Transverse colon (tissue), 4 donors: ENCODE measurements at regions not wholly inside any gene's neighbourhood (a gene's known extent, or its start where the extent isn't known, plus 50 kb on each side); places are given as distances from the start of the nearest gene placed in this dataset.

ENCODE experiments used
- DNase-seq: peaks from one replicate; pipeline ENCODE4 v3.0.0-alpha.2; 2019
- H3K27ac ChIP-seq, 4 donors: fragments of 200-600 bp; sonication (generic); 2 replicates each; pipeline ENCODE4 v1.5.1; 2016 to 2018; ENCODE audit warnings: inconsistent platforms in 4 of 4
- H3K27me3 ChIP-seq: fragments of 200-600 bp; sonication (generic); 2 replicates; pipeline ENCODE4 v1.5.1; 2017; ENCODE audit warnings: inconsistent platforms
- H3K36me3 ChIP-seq, 4 donors: fragments of 200-600 bp; sonication (generic); 2 replicates each; pipeline ENCODE4 v1.5.1; 2017 to 2019; ENCODE audit warnings: inconsistent platforms in 4 of 4
- H3K4me1 ChIP-seq, 4 donors: fragments of 200-600 bp; sonication (generic); 2 replicates each; pipeline ENCODE4 v1.5.1; 2017 to 2020; ENCODE audit warnings: inconsistent platforms in 4 of 4
- H3K4me3 ChIP-seq, 4 donors: fragments of 200-600 bp; sonication (generic); 1 replicate in 1 of 4; 2 replicates in 3 of 4; pipeline versions ENCODE4 v1.5.1 to v1.6.1; 2017 to 2019; ENCODE audit warnings: inconsistent platforms in 4 of 4
- H3K9me3 ChIP-seq, 2 donors: fragments of 200-600 bp; sonication (generic); 2 replicates each; pipeline ENCODE4 v1.5.1; 2017 to 2019; ENCODE audit warnings: inconsistent platforms in 2 of 2
- EP300 ChIP-seq: sonication (generic); formaldehyde crosslinking; IDR thresholded peaks from one replicate; pipeline ENCODE4 v1.6.1; 2017; ENCODE audit warnings: antibody characterized with exemption, low read depth
- POLR2A ChIP-seq: fragments of 450-650 bp; IDR thresholded peaks from one replicate; pipeline ENCODE4 v1.6.1; 2016; ENCODE audit warnings: antibody characterized with exemption, mild to moderate bottlenecking, moderate library complexity
- POLR2AphosphoS5 ChIP-seq, 3 donors: sonication (generic); formaldehyde crosslinking; IDR thresholded peaks; one replicate each; pipeline ENCODE4 v1.6.1; 2016; ENCODE audit warnings: antibody characterized with exemption in 3 of 3
- WGBS, 2 donors: methylation state at CpG; one replicate each; pipeline ENCODE4 v1.1.5; 2018; ENCODE audit warnings: low coverage in 1 of 2; 5-methylcytosine and 5-hydroxymethylcytosine counted together
- in situ Hi-C, 4 donors: fragments of 200-750 bp; cut with MboI; loops; one replicate each; pipeline versions ENCODE4 v1.15.0 to v1.15.1; 2017; ENCODE audit warnings: low sequenced_read_pairs in 3 of 4, low pct_ligation_motif_present in 1 of 4, low pct_unique_long_range_greater_than_20kb in 1 of 4
- intact Hi-C: fragments of 100-400 bp; cut with DNase I; formaldehyde crosslinking; loops from one replicate; pipeline ENCODE4 v1.15.1; 2023; ENCODE audit warnings: low total_unique reads
- TF ChIP-seq, protein P1 (sequence below), 5 experiments: fragments of 200-600 bp in 3 of 5; fragments of 450-650 bp in 2 of 5; sonication (generic) in 3 of 5; IDR thresholded peaks; 1 replicate in 2 of 5; 2 replicates in 3 of 5; pipeline ENCODE4 v1.5.1; 2016 to 2017; ENCODE audit warnings: antibody characterized with exemption in 5 of 5, inconsistent platforms in 3 of 5, mild to moderate bottlenecking in 2 of 5, moderate library complexity in 1 of 5

GRCh38 chr4:60952921-60953320, 247.2 kb upstream of the ADGRL3 start:
- Histone ChIP-seq H3K27ac (no peak overlapping the region), H3K4me1 (no peaks in the 10 kb centered on the region), H3K36me3 (no peaks in the 10 kb centered on the region), H3K4me3 (no peak overlapping the region), H3K9me3 (no peaks in the 10 kb centered on the region), H3K27me3 (no peaks in the 10 kb centered on the region)
- TF ChIP-seq POLR2A (no peak), EP300 (no peak), POLR2AphosphoS5 (IDR thresholded peaks at IDR 0.05) (no peak)
- TF ChIP-seq, protein P1, sequence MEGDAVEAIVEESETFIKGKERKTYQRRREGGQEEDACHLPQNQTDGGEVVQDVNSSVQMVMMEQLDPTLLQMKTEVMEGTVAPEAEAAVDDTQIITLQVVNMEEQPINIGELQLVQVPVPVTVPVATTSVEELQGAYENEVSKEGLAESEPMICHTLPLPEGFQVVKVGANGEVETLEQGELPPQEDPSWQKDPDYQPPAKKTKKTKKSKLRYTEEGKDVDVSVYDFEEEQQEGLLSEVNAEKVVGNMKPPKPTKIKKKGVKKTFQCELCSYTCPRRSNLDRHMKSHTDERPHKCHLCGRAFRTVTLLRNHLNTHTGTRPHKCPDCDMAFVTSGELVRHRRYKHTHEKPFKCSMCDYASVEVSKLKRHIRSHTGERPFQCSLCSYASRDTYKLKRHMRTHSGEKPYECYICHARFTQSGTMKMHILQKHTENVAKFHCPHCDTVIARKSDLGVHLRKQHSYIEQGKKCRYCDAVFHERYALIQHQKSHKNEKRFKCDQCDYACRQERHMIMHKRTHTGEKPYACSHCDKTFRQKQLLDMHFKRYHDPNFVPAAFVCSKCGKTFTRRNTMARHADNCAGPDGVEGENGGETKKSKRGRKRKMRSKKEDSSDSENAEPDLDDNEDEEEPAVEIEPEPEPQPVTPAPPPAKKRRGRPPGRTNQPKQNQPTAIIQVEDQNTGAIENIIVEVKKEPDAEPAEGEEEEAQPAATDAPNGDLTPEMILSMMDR (IDR thresholded peaks at IDR 0.05), result no peak
- WGBS, 2 donors, result 61 to 100% methylated on average over 1 to 2 of the region's 2 CpGs
- in situ Hi-C loops, result no loop called here
- intact Hi-C loops, result no loop called here
- no peak for DNase-seq

DNA sequence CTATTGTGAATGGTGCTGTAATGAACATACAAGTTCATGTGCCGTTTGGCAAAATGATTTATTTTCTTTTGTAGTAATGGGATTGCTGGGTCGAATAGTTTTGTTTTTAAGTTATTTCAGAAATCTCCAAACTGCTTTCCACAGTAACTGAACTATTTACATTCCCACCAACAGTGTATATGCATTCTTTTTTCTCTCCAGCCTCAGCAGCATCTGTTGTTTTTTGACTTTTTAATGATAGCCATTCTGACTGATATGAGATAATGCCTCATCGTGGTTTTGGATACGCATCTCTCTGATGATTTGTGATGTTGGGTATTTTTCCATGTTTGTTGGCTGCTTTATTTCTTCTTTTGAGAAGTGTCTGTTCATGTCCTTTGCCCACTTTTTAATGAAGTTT, 246.3 kb upstream of the ADGRL3 start:
- H3K4me3 ChIP-seq, result no peak overlapping the region

DNA sequence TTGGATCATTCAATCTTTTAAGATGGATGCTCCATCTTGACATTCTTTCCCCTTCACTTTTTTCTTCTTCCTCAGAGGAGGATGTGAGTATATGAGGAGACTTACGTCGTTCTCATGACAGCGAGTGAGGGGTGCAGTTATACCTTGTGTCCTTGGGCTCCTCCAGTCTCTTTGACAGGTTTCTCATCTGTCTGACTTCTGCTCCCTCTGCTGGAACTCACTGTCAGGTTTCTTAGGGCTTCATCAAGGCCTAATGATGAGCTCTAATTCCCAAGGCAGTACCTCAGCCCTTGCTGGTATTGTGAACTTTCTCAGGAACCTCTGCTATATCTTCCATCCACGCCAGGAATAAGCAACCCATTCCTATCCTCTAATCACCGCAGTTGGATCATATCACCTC, 237.8 kb upstream of the ADGRL3 start:
- 82 to 84% methylated on average over 5 of the region's 5 CpGs for WGBS, 2 donors
- Histone ChIP-seq H3K4me1 (no peaks in the 10 kb centered on the region), H3K36me3 (no peaks in the 10 kb centered on the region), H3K27me3 (no peaks in the 10 kb centered on the region), H3K4me3 (no peak overlapping the region), H3K9me3 (no peaks in the 10 kb centered on the region), H3K27ac (no peak overlapping the region)
- DNase-seq, result no peak
- TF ChIP-seq POLR2A (no peak), POLR2AphosphoS5 (IDR thresholded peaks at IDR 0.05) (no peak), EP300 (no peak)
- TF ChIP-seq, protein P1 (IDR thresholded peaks at IDR 0.05), result no peak
- intact Hi-C loops (no loop called here), in situ Hi-C loops (no loop called here)

More for the DNA sequence above, 246.3 kb upstream of the ADGRL3 start:
- TF ChIP-seq EP300 (no peak), POLR2A (no peak), POLR2AphosphoS5 (IDR thresholded peaks at IDR 0.05) (no peak)
- TF ChIP-seq, protein P1 (IDR thresholded peaks at IDR 0.05), result no peak
- H3K9me3 ChIP-seq, result no peaks in the 10 kb centered on the region
- no peaks in the 10 kb centered on the region for H3K36me3 ChIP-seq
- in situ Hi-C loops, result no loop called here
- no peak for DNase-seq
- WGBS, 2 donors, result 62 to 71% methylated on average over 4 of the region's 4 CpGs
- H3K27me3 ChIP-seq, result no peaks in the 10 kb centered on the region
- intact Hi-C loops, result no loop called here
- no peaks in the 10 kb centered on the region for H3K4me1 ChIP-seq
- no peak overlapping the region for H3K27ac ChIP-seq

- no peak for DNase-seq
- no peaks in the 10 kb centered on the region for H3K36me3 ChIP-seq
- 47 to 67% methylated on average over 4 of the region's 4 CpGs for WGBS, 2 donors
- H3K27me3 ChIP-seq, result no peaks in the 10 kb centered on the region
- H3K9me3 ChIP-seq, result peaks cover 0 to 4% of the 10 kb centered on the region in 2 donors
- no peak overlapping the region for H3K27ac ChIP-seq
- intact Hi-C loops, result no loop called here
- H3K4me1 ChIP-seq, result no peaks in the 10 kb centered on the region
- H3K4me3 ChIP-seq, result no peak overlapping the region
- in situ Hi-C loops, result no loop called here
- TF ChIP-seq, protein P1 (IDR thresholded peaks at IDR 0.05), result no peak
- TF ChIP-seq EP300, result no peak
- TF ChIP-seq POLR2A, result no peak
- no peak for TF ChIP-seq POLR2AphosphoS5 (IDR thresholded peaks at IDR 0.05)
Observed at GRCh38 chr4:60981534-60981933, 218.6 kb upstream of the ADGRL3 start.
